HG03097 (cell line): ENCODE measurements at regions not wholly inside any gene's neighbourhood (a gene's known extent, or its start where the extent isn't known, plus 50 kb on each side); places are given as distances from the start of the nearest gene placed in this dataset.
"Not testable (repeated sequence)": the region's sequence is repeated elsewhere in the genome, so short reads cannot be mapped to it uniquely, and the experiment has no call there.

ENCODE experiments used
- ATAC-seq: cut with Tn5 transposase; IDR thresholded peaks from one replicate; pipeline ENCODE4 v1.9.1; 2021; ENCODE audit not compliant: unreplicated experiment, low FRiP score

DNA sequence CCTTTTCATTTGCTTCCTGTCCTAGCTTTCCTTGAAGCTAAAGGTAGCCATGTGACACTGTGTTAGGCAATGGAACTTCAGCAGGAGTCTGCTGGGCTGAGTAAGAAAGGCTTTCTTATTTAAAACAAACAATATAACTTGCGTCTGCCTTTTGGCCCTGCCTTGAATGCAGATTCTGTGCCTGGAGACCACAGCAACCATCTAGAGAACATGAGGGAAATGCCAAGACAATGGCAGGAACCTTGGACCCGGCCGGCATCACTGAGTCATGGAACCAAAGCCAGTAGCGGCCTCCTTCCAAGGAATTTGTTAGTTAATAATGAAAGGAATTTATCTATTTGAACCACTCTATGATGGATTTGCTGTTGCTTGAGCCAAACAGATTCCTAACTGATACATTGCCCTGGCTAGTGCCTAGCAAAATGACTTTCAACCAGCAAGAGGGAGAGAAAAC lies 207.5 kb upstream of the EPHA4 start:
- no peak for ATAC-seq

DNA sequence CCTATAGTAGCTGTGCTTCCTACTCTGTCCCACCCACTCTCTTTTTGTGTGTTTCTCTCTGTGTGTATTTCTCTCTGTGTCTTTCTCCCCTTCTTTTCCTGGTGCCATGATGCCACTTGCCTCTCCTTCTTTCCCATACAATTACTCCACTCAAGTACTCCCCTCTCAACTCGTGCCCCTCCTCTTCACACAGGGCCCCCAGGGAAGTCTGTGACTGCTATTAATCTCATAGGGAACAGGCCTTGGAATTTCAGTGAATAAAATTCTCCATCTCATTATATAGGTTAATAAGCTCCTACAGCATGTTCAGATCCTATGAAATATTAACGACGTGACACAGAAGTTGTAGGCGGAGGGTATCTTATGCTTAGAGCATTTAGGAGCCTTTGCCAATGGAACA lies 205.9 kb upstream of the EPHA4 start:
- ATAC-seq: no peak

DNA sequence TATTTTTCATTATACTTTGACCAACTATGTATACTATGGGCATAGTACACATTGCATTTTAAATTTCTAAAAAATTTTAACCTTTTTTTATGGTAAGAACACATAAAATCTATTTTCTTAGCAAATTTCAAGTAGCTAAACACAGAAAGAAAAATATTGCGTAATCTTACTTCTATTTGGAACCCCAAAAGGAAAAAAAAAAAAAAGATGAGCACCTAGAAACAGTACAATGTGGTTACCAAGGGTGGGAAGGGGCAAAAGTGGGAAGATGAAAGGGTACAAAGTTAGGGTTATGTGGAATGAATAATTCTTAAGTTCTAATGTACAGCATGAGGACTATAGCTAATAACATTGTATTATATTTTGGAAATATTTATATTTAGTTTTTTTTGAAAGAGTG lies 205.0 kb upstream of the EPHA4 start:
- no peak for ATAC-seq

DNA sequence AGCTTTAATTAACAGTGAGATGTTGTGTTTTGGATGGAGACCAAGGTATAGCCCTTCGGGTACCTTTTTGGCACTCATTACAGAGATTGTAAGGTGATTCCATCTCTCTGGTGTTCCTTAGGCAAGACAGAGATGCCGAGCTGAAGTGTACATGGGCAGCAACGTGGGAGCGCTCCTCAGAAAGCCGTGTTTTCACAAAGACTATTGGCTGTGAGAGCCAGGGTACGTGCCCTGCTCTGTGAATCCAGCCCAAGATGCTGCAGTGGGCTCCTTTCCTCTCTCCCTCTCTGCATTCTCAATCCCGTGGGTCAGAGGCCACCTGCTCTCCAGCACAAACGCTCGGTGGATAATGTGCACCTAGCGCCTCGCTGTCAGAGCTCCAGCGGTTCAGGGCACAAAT lies 203.0 kb upstream of the EPHA4 start:
- ATAC-seq: no peak

DNA sequence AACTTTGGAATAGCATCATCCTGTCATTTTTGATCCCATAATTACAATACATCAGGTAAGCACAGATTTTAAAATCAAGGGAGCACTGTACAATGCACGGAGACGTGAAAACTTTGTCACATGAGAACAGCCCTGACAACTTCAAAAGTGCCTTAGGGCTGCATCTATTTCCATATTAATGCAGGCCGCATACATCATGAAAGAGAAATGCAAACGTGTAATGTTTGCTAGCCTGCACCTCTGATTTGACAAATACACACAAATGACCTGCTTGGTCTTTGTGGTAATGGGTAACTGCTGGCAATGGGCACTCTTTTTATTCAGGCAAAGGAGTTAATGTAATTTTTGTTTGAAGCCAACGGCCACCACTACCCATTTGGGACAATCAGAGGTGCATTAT lies 202.0 kb upstream of the EPHA4 start:
- no peak for ATAC-seq

DNA sequence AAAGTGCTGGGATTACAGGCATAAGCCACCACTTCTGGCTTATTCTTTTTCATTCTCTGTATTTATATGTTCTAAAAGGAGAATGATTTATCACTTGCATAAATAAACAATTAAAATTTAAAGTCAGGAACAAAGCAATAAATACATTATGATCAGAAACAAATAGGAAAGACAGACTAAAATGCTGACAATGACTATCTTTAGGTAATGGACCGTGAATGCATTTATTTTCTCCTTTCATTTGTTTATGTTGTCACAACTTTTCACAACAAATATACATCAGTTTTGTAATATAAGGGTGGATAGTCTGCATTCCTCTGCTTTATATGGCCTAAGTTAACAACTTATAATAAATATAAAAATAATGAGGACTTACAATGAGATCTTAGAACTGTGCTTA lies 199.2 kb upstream of the EPHA4 start:
- no peak for ATAC-seq

DNA sequence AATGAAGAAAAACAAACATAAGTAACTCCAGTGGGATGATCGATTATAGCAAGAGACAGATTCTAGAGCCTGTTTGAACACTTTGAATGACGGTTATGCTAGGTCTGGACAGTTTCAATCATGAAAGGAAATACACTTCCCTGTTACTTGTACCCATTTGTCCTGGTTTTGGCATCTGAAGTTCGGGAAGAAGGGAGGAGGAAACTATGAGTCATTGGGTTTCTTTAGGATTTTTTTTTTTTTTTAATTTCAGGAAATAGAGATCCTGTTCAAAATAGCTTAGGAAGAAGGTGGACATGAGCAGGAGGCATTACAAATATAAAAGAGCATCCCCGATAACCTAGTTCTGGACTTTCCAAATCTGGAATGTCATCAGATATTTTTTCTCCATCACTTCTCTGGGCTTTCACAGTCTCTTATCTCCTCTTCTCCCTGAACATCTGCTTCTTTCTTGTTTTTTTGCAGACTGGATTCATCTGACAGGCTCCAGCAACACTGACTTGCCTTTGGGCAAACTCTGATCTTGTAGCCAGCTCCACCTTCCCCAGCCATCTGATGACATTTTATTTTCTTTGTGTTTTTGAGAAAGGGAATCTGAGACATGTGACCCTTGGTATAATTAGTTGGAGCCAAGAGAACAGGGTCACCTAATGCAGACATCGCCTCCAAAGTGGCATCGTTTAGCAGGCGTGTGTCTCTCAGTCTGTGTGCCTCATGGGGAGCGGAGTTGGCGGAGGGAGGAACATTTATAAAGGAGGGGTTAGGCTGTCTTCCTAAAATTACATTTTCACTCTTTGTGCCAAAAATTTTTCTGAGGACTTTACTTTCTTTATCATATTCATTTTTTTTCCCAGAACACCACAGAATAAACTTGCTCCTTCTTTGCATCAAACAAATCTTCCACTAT lies 195.3 kb upstream of the EPHA4 start:
- ATAC-seq: no peak

DNA sequence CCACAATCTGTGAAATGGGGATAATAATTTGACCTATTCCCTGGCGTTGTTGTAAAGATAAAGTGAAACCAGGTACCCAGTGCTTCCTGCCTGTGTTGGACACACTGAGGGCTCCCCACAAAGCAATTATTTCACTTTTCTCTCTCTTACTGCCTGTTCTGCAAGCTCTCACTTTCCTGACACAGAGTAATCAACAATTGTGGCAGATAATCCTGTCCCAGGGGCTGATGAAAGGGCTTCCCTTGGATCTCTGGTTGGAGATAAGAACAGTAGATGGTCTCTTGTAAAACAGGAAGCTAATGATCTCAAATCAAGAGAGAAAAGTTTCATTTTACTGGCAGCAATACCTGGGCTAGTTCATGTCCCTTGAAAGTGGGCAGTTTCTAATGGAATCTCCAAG lies 190.4 kb upstream of the EPHA4 start:
- no peak for ATAC-seq

DNA sequence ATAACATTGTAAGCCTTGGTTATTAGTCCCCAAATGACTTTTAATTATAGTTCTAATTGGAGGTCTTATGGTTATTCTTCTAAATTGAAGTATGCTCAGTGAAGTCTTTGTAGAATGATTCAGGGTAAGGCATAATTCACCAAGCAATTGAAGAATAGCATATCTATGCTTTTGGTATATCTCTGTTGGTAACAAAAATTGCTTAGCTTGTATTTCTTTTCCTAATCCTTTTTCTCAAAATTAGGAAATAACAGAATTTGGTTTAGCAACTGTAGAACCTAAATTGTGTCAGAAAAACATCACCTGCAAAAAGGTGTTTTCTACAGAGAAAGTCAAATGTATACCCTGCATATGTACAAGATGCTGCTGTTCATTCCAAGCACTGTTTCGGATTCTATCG lies 189.2 kb upstream of the EPHA4 start:
- no peak for ATAC-seq

DNA sequence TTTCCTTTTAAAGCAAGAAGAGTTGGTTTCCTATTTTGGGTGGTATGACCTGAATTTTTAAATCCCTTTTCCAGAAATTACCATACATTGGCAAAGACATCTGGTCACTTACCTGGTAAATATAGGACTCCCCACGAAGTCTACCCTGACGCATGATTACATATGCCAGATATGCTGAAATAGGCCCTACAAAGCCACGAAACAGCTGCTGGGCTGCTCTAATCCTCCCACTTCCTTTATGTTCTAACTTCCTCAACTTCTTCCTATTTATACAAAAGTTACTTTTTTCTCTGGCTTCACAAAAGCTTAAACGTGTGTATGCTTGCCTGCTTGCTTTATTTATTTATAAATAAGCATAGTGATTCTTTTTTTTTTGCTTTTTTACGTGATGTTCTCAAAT lies 186.0 kb upstream of the EPHA4 start:
- ATAC-seq: no peak

DNA sequence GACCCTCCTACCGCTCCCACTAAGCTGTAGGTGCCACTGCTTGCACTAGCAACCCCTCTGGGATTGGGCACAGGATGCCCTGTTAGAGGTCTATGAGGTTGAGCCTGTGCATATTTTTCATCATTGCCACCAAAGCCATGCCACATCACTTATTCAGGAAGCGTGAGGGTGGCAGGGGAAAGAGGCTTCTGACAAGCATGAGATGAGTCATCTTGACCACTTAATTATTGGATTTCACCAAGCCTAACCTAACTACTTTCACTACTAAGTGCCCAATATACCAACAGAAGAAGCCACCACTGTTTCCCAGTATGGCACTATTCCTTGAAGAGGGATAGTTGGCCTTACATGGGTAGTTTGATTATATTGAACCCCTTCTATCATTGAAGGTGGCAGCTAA lies 181.3 kb upstream of the EPHA4 start:
- ATAC-seq: no peak

DNA sequence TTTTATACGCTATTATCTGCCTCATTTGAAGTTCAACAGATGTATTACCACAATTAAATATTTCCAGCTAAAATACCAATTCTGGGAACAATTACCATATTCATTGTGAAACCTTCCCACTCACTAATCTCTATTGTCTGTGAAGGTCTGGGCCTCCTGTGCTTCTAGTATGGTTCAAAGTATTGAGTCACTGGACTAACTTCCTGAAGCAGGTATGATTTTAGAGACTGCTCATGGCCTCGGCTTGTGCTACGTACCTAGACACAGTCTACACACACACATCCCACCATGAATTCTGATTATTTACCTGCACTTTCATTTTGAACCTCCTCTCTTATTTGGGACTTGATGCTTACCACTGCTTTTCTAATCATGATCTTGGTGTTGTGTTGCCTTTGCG lies 180.7 kb upstream of the EPHA4 start:
- no peak for ATAC-seq

DNA sequence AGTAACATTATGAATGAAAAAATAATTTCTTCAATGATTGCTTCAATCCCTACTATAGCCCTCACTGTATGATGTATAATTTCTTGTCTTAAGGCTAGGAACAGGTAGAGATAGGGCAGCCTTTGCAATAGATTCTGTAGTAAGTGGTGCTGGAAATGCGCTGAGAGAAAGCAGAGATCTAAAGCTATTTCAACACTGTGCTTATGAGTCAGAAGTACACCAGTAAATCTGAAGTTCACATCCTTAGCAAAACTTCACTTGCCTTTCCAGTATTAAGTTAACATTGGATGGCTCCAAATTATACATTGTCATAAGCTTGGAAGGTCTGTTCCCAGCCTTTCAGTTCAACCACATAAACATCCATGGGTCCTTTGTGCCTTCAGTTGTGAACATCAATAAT lies 178.2 kb upstream of the EPHA4 start:
- ATAC-seq: no peak

DNA sequence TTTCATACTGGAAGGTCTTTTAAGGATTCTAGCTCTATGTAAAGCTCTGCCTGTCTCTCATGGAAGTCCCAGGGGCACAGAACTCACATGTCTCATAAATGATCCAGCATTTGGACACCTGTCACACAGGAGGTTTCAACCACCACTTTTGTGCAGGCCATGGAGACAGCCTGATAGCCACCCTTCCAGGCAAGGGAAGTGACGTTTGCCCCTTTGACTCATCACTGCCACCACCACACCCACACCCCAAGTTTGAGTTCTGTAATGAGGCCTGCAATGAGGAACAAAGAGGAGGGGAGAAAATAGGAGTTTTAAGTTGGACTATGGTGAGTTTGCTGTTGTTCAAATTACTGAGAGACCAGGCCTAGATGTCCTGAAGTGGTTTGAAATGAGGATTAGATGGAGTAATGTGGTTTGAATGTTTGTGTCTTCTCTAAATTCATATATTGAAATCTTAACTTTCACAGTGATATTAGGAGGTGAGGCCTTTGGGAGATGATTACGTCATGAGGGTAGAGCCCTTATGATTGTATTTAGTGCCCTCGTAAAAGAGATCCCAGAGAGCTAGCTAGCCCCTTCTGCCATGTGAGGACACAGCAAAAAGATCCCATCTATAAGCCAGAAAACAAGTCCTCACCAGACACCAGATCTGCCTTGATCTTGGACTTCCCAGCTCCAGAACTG lies 175.3 kb upstream of the EPHA4 start:
- peak; percentile 75 for ATAC-seq

DNA sequence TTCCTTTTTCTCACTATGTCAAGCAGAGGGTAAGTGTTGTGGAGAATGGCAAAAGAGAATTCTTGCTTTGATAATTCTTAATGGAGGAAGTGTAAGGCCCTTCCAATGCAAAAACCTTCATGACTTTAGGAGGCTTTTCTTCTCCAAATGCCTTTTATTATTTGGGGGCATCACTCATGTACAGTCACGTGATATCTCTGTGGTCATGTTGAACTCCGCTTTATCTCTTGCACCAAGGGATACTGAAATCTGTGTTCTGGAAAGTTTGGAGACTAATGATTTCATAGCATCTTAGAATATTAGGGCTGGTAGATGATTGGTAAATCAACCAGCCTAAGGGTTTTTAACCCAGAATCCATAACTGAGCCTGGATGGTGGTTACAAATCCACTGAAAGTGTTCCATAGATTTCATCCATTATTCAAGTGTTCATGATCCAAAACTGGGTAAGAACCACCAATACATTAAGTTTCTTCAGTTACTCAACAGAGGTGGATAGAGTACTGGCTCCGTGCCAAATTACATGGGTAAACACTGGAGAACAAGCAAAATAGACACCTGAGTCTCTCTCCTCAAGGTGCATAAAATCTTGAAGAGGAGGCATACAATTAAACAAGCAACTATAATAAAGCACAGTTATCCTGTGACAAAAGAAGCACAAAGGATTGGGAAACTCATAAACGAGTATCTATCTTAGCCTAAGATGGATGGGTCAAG lies 169.6 kb upstream of the EPHA4 start:
- no peak for ATAC-seq

DNA sequence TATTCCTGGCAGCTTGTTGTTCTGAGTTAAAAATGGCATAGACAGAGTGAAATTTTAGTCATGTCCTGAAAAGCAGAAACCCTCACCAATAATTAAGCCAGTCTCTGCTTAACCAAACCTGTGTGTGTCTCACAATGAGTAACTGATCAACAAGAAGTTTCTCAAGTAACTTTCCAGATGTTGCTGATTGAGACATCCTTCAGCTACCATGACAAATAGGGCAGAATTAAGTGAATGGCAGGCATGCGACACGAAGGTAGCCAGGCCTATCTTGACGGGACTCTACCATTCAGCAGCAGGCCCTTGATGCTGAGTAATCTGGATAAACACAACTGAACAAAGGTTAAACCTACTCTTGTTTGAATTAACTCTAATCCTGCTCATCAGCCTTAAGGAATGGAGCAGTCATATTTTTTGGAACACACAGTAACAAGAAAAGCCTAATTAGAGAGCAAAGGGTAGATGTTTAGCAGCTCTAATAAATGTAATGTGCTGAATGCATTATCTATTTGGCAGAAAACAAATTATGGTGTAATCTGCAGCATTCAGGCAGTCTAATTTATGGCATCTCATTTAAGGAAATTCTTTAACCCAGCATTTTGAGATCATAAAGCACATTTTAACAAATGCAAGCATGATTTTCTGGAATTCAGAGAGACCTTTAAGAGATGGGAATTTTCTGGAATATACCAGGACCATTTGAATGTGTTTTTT lies 159.5 kb upstream of the EPHA4 start:
- peak; percentile 99 for ATAC-seq

DNA sequence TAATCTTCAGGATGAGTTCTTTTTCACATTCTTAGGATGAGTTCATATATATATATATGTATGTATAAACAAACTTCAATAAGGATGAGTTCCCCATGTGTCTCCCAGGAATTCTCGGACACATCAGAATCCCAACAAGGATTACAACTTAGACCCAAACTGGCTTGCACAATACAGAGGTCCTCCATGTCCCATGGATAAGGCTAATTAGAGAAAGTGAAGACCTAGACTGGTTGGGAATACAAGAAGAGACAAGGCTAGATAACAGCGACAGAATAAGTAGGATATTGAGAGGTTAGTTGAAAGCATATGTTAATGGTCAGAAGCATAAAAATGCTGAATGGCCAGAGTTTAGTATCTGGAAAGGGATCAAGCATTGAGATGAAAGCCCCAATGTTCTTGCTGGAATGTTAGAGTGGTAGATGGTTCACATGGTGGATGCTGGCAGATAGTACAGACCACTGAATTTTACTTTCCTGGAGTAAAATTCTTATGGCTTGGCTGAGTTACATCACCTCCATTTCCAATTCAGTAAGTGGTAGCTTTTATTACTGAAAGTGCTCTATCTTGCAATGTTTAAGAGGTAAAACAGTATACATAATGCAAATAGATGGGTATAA lies 154.9 kb upstream of the EPHA4 start:
- ATAC-seq: no peak

DNA sequence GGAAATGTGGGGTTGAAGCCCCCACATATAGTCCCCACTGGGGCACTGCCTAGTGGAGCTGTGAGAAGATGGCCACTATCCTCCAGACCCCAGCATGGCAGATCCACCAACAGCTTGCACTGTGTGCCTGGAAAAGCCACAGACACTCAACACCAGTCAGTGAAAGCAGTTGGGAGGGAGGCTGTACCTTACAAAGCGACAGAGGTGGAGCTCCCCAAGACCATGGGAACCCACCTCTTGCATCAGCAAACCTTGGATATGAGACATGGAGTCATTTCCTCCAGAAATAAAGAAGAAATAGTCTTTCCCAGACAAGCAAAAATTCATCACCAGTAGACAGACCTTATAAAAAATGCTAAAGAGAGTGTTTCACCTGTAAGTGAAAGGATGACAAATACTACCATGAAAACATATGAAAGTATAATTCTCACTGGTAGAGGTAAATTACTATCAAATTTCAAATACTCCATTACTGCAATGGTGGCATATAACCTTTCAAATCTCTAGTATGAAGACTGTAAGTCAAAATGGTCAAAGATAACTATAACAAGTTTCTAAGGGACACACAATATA lies 152.6 kb upstream of the EPHA4 start:
- no peak for ATAC-seq

DNA sequence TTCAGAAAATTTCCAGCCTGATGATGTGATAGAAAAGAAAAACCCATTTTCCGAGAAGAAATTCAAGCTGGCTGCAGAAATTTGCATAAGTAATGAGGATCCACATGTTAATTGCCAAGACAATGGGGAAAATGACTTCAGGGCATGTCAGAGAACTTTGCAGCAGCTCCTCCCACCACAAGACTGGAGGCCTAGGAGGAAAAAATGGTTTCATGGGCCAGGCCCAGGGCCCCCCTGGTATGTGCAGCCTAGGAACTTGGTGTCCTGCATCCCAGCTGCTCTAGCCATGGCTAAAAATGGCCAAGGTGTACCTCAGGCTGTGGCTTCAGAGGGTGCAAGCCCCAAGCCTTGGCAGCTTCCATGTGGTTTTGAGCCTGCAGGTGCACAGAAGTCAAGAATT lies 152.0 kb upstream of the EPHA4 start:
- ATAC-seq: not testable (repeated sequence)
